Thyroid gland (tissue), 4 donors: ENCODE measurements at regions not wholly inside any gene's neighbourhood (a gene's known extent, or its start where the extent isn't known, plus 50 kb on each side); places are given as distances from the start of the nearest gene placed in this dataset.

Source experiments
- DNase-seq, 2 donors: peaks; one replicate each; pipeline ENCODE4 v3.0.0-alpha.2; 2019
- H3K27ac ChIP-seq, 3 donors: fragments of 200-600 bp; sonication (generic); 1 replicate in 2 of 3; 2 replicates in 1 of 3; pipeline ENCODE4 v1.5.1; 2016 to 2019; ENCODE audit warnings: mild to moderate bottlenecking in 1 of 3, moderate library complexity in 1 of 3
- H3K27me3 ChIP-seq: fragments of 200-600 bp; sonication (generic); one replicate; pipeline ENCODE4 v1.5.1; 2019
- H3K36me3 ChIP-seq, 2 donors: fragments of 200-600 bp; sonication (generic); one replicate each; pipeline ENCODE4 v1.5.1; 2016 to 2019
- H3K4me1 ChIP-seq, 2 donors: fragments of 200-600 bp; sonication (generic); one replicate each; pipeline ENCODE4 v1.5.1; 2017 to 2019
- H3K4me3 ChIP-seq, 3 donors: fragments of 200-600 bp; sonication (generic); replicated peaks in 1 of 3; 1 replicate in 2 of 3; 2 replicates in 1 of 3; pipeline ENCODE4 v1.5.1; 2016; ENCODE audit warnings: mild to moderate bottlenecking in 1 of 3
- H3K9me3 ChIP-seq: fragments of 200-600 bp; sonication (generic); one replicate; pipeline ENCODE4 v1.5.1; 2017
- CTCF ChIP-seq, 6 experiments: fragments of 200-600 bp in 3 of 6; fragments of 450-650 bp in 3 of 6; sonication (generic) in 3 of 6; IDR thresholded peaks; one replicate each; pipeline ENCODE4 v1.5.1; 2016 to 2019; ENCODE audit warnings: antibody characterized with exemption in 6 of 6, mild to moderate bottlenecking in 2 of 6, inconsistent platforms in 1 of 6, moderate library complexity in 1 of 6
- POLR2A ChIP-seq, 2 donors: fragments of 450-650 bp; IDR thresholded peaks; one replicate each; pipeline ENCODE4 v1.6.1; 2017; ENCODE audit warnings: antibody characterized with exemption in 2 of 2, mild to moderate bottlenecking in 2 of 2, moderate library complexity in 1 of 2
- WGBS, 2 donors: methylation state at CpG; one replicate each; pipeline ENCODE4 v1.1.5; 2017; 5-methylcytosine and 5-hydroxymethylcytosine counted together
- intact Hi-C: fragments of 100-400 bp; cut with DNase I; formaldehyde crosslinking; loops from one replicate; pipeline ENCODE4 v1.15.1; 2023

- no peaks in the 10 kb centered on the region for H3K4me1 ChIP-seq
- no peaks in the 10 kb centered on the region for H3K36me3 ChIP-seq
- no peak overlapping the region for H3K4me3 ChIP-seq
- no peak overlapping the region for H3K27ac ChIP-seq
- TF ChIP-seq POLR2A (IDR thresholded peaks at IDR 0.05), result no peak
- no peak for TF ChIP-seq CTCF (IDR thresholded peaks at IDR 0.05)
- H3K27me3 ChIP-seq, result no peaks in the 10 kb centered on the region
- no peaks in the 10 kb centered on the region for H3K9me3 ChIP-seq
- WGBS, 2 donors, result 82% methylated on average over 1 of the region's 1 CpG
- no peak for DNase-seq
- intact Hi-C loops, result no loop called here
These were observed 261.8 kb upstream of the POU3F2 start for GRCh38 chr6:98572579-98572978.

GRCh38 chr6:98574984-98575383, 259.4 kb upstream of the POU3F2 start:
- Histone ChIP-seq H3K27me3 (no peaks in the 10 kb centered on the region), H3K4me3 (no peak overlapping the region), H3K9me3 (no peaks in the 10 kb centered on the region), H3K36me3 (no peaks in the 10 kb centered on the region), H3K27ac (no peak overlapping the region), H3K4me1 (no peaks in the 10 kb centered on the region)
- DNase-seq, result no peak
- intact Hi-C loops, result no loop called here
- 56 to 57% methylated on average over 5 of the region's 5 CpGs for WGBS, 2 donors
- TF ChIP-seq POLR2A (IDR thresholded peaks at IDR 0.05) (no peak), CTCF (IDR thresholded peaks at IDR 0.05) (no peak)

GRCh38 chr6:98576791-98577190, 257.6 kb upstream of the POU3F2 start:
- TF ChIP-seq POLR2A (IDR thresholded peaks at IDR 0.05) (no peak), CTCF (IDR thresholded peaks at IDR 0.05) (no peak)
- Histone ChIP-seq H3K27ac (no peak overlapping the region), H3K27me3 (no peaks in the 10 kb centered on the region), H3K4me3 (no peak overlapping the region), H3K9me3 (no peaks in the 10 kb centered on the region), H3K4me1 (no peaks in the 10 kb centered on the region), H3K36me3 (no peaks in the 10 kb centered on the region)
- no peak for DNase-seq
- intact Hi-C loops, result no loop called here

GRCh38 chr6:98578016-98578415, 256.4 kb upstream of the POU3F2 start:
- Histone ChIP-seq H3K27ac (no peak overlapping the region), H3K4me1 (no peaks in the 10 kb centered on the region), H3K36me3 (no peaks in the 10 kb centered on the region), H3K9me3 (no peaks in the 10 kb centered on the region), H3K4me3 (no peak overlapping the region), H3K27me3 (no peaks in the 10 kb centered on the region)
- WGBS, 2 donors, result 75 to 84% methylated on average over 1 of the region's 1 CpG
- intact Hi-C loops, result no loop called here
- no peak for DNase-seq
- TF ChIP-seq POLR2A (IDR thresholded peaks at IDR 0.05), result no peak
- TF ChIP-seq CTCF (IDR thresholded peaks at IDR 0.05), result no peak

- Histone ChIP-seq H3K27ac (no peak overlapping the region), H3K9me3 (no peaks in the 10 kb centered on the region), H3K27me3 (no peaks in the 10 kb centered on the region), H3K4me3 (no peak overlapping the region), H3K36me3 (no peaks in the 10 kb centered on the region), H3K4me1 (no peaks in the 10 kb centered on the region)
- DNase-seq, result no peak
- WGBS, 2 donors, result 92 to 94% methylated on average over 1 of the region's 1 CpG
- intact Hi-C loops, result no loop called here
- TF ChIP-seq CTCF (IDR thresholded peaks at IDR 0.05) (no peak), POLR2A (IDR thresholded peaks at IDR 0.05) (no peak)
These were observed 255.3 kb upstream of the POU3F2 start for GRCh38 chr6:98579079-98579478.
